Glutamatergic neuron (in vitro differentiated cells): ENCODE measurements at regions not wholly inside any gene's neighbourhood (a gene's known extent, or its start where the extent isn't known, plus 50 kb on each side); places are given as distances from the start of the nearest gene placed in this dataset.

Experiments used
- DNase-seq: peaks from one replicate; pipeline ENCODE4 v3.0.0; 2022
- H3K27ac Mint-ChIP-seq: one replicate; pipeline ENCODE4 v1.8.0; 2020; ENCODE audit warnings: mild to moderate bottlenecking, mixed read lengths, inconsistent platforms; ENCODE audit not compliant: unreplicated experiment
- H3K27me3 Mint-ChIP-seq: one replicate; pipeline ENCODE4 v1.8.0; 2020; ENCODE audit warnings: mild to moderate bottlenecking, moderate library complexity, mixed read lengths, inconsistent platforms; ENCODE audit not compliant: unreplicated experiment
- H3K36me3 Mint-ChIP-seq: one replicate; pipeline ENCODE4 v1.8.0; 2020; ENCODE audit warnings: mild to moderate bottlenecking, mixed read lengths, inconsistent platforms; ENCODE audit not compliant: unreplicated experiment
- H3K4me1 Mint-ChIP-seq: one replicate; pipeline ENCODE4 v1.8.0; 2020; ENCODE audit warnings: mild to moderate bottlenecking, low read depth, mixed read lengths, inconsistent platforms; ENCODE audit not compliant: unreplicated experiment
- H3K4me3 Mint-ChIP-seq: one replicate; pipeline ENCODE4 v1.8.0; 2020; ENCODE audit warnings: mild to moderate bottlenecking, mixed read lengths, inconsistent platforms; ENCODE audit not compliant: unreplicated experiment
- H3K9me3 Mint-ChIP-seq: one replicate; pipeline ENCODE4 v1.8.0; 2020; ENCODE audit warnings: mild to moderate bottlenecking, moderate library complexity, mixed read lengths, inconsistent platforms; ENCODE audit not compliant: unreplicated experiment
- CTCF ChIP-seq: fragments of 200-600 bp; sonication (generic); IDR thresholded peaks from one replicate; pipeline ENCODE4 v1.5.0; 2021; ENCODE audit not compliant: partially characterized antibody, unreplicated experiment

DNA sequence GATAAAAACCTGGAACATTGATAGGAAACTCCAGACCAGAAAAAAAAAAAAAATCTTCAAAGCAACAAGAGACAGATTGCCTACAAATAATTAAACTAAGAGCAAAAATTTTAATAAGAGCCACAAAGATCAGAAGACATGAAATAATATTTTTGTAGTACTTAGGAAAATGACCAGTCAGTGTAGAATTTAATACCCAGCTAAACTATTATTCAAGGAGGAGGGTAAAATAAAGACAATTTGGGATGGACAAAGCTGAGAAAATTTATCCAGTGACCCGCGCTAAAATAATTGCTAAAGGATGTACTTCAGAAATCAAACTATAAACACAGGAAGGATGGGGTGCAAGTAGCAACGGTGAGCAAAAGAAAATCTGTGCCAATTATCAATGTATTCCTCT is 133.2 kb downstream of the AQP9 start:
- DNase-seq, result no peak
- TF ChIP-seq CTCF, result no peak
- no peaks in the 10 kb centered on the region for H3K27me3 Mint-ChIP-seq
- H3K4me1 Mint-ChIP-seq, result no peaks in the 10 kb centered on the region
- H3K27ac Mint-ChIP-seq, result no peak overlapping the region
- peaks cover 3% of the 10 kb centered on the region for H3K9me3 Mint-ChIP-seq
- H3K4me3 Mint-ChIP-seq, result no peak overlapping the region
- H3K36me3 Mint-ChIP-seq, result peaks cover 4% of the 10 kb centered on the region

GRCh38 chr15:58273104-58273503 is 134.9 kb downstream of the AQP9 start:
- DNase-seq, result no peak
- Mint-ChIP-seq H3K27ac (no peak overlapping the region), H3K9me3 (peaks cover 3% of the 10 kb centered on the region), H3K4me1 (no peaks in the 10 kb centered on the region), H3K4me3 (no peak overlapping the region), H3K27me3 (no peaks in the 10 kb centered on the region), H3K36me3 (peaks cover 4% of the 10 kb centered on the region)
- no peak for TF ChIP-seq CTCF

DNA sequence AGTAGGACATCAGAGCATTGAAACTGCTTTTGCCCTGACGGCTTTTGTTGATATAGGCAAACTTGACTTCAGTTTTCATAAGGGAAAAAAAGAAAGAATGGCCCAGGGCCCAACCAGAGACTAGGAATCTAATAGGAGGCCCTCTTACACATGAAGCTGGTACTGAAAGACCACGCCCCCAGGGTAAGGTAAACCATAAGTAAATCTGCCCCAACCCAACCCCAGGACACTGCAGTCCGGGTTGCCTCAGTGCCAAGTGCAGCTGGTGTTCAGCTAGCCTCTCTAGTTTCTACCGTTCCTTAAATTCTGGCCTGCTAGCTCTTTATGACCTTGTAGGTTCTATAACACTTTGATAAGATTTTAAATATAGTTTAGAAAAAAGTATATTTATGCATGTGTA is 136.7 kb downstream of the AQP9 start:
- Mint-ChIP-seq H3K9me3 (peaks cover 3% of the 10 kb centered on the region), H3K36me3 (peaks cover 4% of the 10 kb centered on the region), H3K27me3 (no peaks in the 10 kb centered on the region), H3K4me3 (no peak overlapping the region), H3K27ac (no peak overlapping the region), H3K4me1 (no peaks in the 10 kb centered on the region)
- TF ChIP-seq CTCF, result no peak
- DNase-seq, result no peak

DNA sequence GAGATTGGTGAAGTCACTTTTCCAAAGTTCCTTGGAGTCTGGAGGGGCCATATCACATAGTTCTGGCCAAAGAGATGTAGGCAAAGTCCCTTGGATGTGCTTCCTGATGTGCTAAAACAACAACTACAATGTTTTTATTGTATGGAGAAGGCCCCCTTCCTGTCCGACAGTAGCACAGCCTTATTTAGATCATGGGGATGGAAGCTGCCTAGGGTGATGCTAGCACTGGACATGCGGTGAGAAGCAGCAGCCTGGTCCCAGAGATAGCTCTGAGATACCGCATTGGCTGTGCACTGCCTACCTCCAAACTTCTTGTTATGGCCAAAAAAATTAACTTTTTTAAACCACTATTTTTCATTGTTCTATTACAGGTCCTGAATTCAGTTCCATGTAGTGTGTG is 137.6 kb downstream of the AQP9 start:
- Mint-ChIP-seq H3K9me3 (peaks cover 3% of the 10 kb centered on the region), H3K4me1 (no peaks in the 10 kb centered on the region)
- DNase-seq, result no peak

GRCh38 chr15:58276924-58277323 is 138.7 kb downstream of the AQP9 start:
- TF ChIP-seq CTCF, result no peak
- Mint-ChIP-seq H3K36me3 (no peaks in the 10 kb centered on the region), H3K27ac (no peak overlapping the region)

More for the DNA sequence above, 137.6 kb downstream of the AQP9 start:
- no peaks in the 10 kb centered on the region for H3K27me3 Mint-ChIP-seq
- H3K27ac Mint-ChIP-seq, result no peak overlapping the region
- H3K4me3 Mint-ChIP-seq, result no peak overlapping the region
- TF ChIP-seq CTCF, result no peak
- peaks cover 4% of the 10 kb centered on the region for H3K36me3 Mint-ChIP-seq

More at GRCh38 chr15:58276924-58277323, 138.7 kb downstream of the AQP9 start:
- Mint-ChIP-seq H3K4me3 (no peak overlapping the region), H3K4me1 (no peaks in the 10 kb centered on the region), H3K27me3 (no peaks in the 10 kb centered on the region), H3K9me3 (no peaks in the 10 kb centered on the region)
- DNase-seq, result no peak
